Mesenchymal stem cell (in vitro differentiated cells and primary cell): ENCODE measurements at regions not wholly inside any gene's neighbourhood (a gene's known extent, or its start where the extent isn't known, plus 50 kb on each side); places are given as distances from the start of the nearest gene placed in this dataset.

Experiments
- DNase-seq: peaks from one replicate; pipeline ENCODE4 v3.0.0-alpha.2; 2013
- H2AFZ ChIP-seq: one replicate; pipeline ENCODE4 v1.6.1; 2013; ENCODE audit warnings: low read depth, mild to moderate bottlenecking, control low read depth, inconsistent platforms, low read length, moderate library complexity
- H2AK5ac ChIP-seq: 2 replicates; pipeline ENCODE4 v1.6.1; 2013; ENCODE audit warnings: low read length, moderate library complexity, mild to moderate bottlenecking, inconsistent platforms; ENCODE audit not compliant: severe bottlenecking
- H2BK120ac ChIP-seq: one replicate; pipeline ENCODE4 v1.6.1; 2013; ENCODE audit warnings: low read depth, mild to moderate bottlenecking, inconsistent platforms, low read length, moderate library complexity
- H2BK12ac ChIP-seq, 2 experiments: one replicate each; pipeline ENCODE4 v1.6.1; 2013; ENCODE audit warnings: inconsistent platforms in 2 of 2, low read length in 2 of 2, mild to moderate bottlenecking in 2 of 2, moderate library complexity in 2 of 2, control low read depth in 1 of 2
- H2BK15ac ChIP-seq: one replicate; pipeline ENCODE4 v1.6.1; 2013; ENCODE audit warnings: mild to moderate bottlenecking, low read depth, inconsistent platforms; ENCODE audit not compliant: poor library complexity, severe bottlenecking
- H2BK5ac ChIP-seq: 2 replicates; pipeline ENCODE4 v1.6.1; 2013; ENCODE audit warnings: low read depth, mild to moderate bottlenecking, low read length, control low read depth, inconsistent platforms; ENCODE audit not compliant: poor library complexity, severe bottlenecking
- H3K14ac ChIP-seq, 2 experiments: one replicate each; pipeline ENCODE4 v1.6.1; 2013; ENCODE audit warnings: inconsistent platforms in 2 of 2, low read length in 2 of 2, control low read depth in 1 of 2, mild to moderate bottlenecking in 1 of 2, moderate library complexity in 1 of 2
- H3K18ac ChIP-seq, 2 experiments: one replicate each; pipeline ENCODE4 v1.6.1; 2013; ENCODE audit warnings: inconsistent platforms in 2 of 2, low read length in 2 of 2, control low read depth in 1 of 2, low read depth in 1 of 2, mild to moderate bottlenecking in 1 of 2
- H3K23ac ChIP-seq, 2 experiments: one replicate each; pipeline ENCODE4 v1.6.1; 2013; ENCODE audit warnings: inconsistent platforms in 2 of 2, low read length in 2 of 2, mild to moderate bottlenecking in 2 of 2, moderate library complexity in 2 of 2, control low read depth in 1 of 2
- H3K27ac ChIP-seq: 2 replicates; pipeline ENCODE4 v1.5.1; 2013; ENCODE audit warnings: mild to moderate bottlenecking, moderate library complexity, low read length, control low read depth, inconsistent platforms; ENCODE audit not compliant: poor library complexity, severe bottlenecking
- H3K27me3 ChIP-seq, 2 experiments: 2 replicates each; pipeline versions ENCODE4 v1.6.1 to v1.7.0; 2013; ENCODE audit warnings: low read length in 2 of 2, mild to moderate bottlenecking in 2 of 2, moderate library complexity in 2 of 2, control low read depth in 1 of 2, inconsistent platforms in 1 of 2; ENCODE audit not compliant: control insufficient read depth in 1 of 2, insufficient read depth in 1 of 2
- H3K36me3 ChIP-seq, 2 experiments: 2 replicates each; pipeline versions ENCODE4 v1.6.1 to v1.7.0; 2013; ENCODE audit warnings: low read length in 2 of 2, control low read depth in 1 of 2, inconsistent platforms in 1 of 2, low read depth in 1 of 2, mild to moderate bottlenecking in 1 of 2; ENCODE audit not compliant: insufficient read depth in 2 of 2, control insufficient read depth in 1 of 2
- H3K4ac ChIP-seq, 2 experiments: one replicate each; pipeline ENCODE4 v1.6.1; 2013; ENCODE audit warnings: inconsistent platforms in 2 of 2, low read length in 2 of 2, mild to moderate bottlenecking in 2 of 2, moderate library complexity in 2 of 2, control low read depth in 1 of 2, low read depth in 1 of 2
- H3K4me1 ChIP-seq: 2 replicates; pipeline ENCODE4 v1.6.1; 2013; ENCODE audit warnings: low read depth, low read length, control low read depth; ENCODE audit not compliant: control insufficient read depth, insufficient read depth
- H3K4me2 ChIP-seq: 2 replicates; pipeline ENCODE4 v1.6.1; 2013; ENCODE audit warnings: low read length, mild to moderate bottlenecking, inconsistent platforms; ENCODE audit not compliant: poor library complexity, severe bottlenecking
- H3K4me3 ChIP-seq, 2 experiments: 2 replicates each; pipeline versions ENCODE4 v1.5.1 to v1.7.0; 2013; ENCODE audit warnings: low read length in 2 of 2, mild to moderate bottlenecking in 2 of 2, control low read depth in 1 of 2, low read depth in 1 of 2; ENCODE audit not compliant: insufficient read depth in 1 of 2
- H3K79me1 ChIP-seq: replicated peaks from 2 replicates; pipeline ENCODE4 v1.6.1; 2013; ENCODE audit warnings: mild to moderate bottlenecking, control low read depth, low read length, inconsistent platforms; ENCODE audit not compliant: poor library complexity, severe bottlenecking
- H3K9ac ChIP-seq: 2 replicates; pipeline ENCODE4 v1.7.0; 2013; ENCODE audit warnings: mild to moderate bottlenecking, low read length, moderate library complexity
- H3K9me3 ChIP-seq: 2 replicates; pipeline ENCODE4 v1.7.0; 2013; ENCODE audit warnings: mild to moderate bottlenecking, low read length; ENCODE audit not compliant: control insufficient read depth
- H4K8ac ChIP-seq: one replicate; pipeline ENCODE4 v1.6.1; 2013; ENCODE audit warnings: inconsistent platforms, mild to moderate bottlenecking, low read length, moderate library complexity
- H4K91ac ChIP-seq: one replicate; pipeline ENCODE4 v1.6.1; 2013; ENCODE audit warnings: mild to moderate bottlenecking, low read length, inconsistent platforms
- WGBS: methylation state at CpG from one replicate; pipeline ENCODE4 v1.1.7; 2013; ENCODE audit warnings: mixed read lengths; 5-methylcytosine and 5-hydroxymethylcytosine counted together

DNA sequence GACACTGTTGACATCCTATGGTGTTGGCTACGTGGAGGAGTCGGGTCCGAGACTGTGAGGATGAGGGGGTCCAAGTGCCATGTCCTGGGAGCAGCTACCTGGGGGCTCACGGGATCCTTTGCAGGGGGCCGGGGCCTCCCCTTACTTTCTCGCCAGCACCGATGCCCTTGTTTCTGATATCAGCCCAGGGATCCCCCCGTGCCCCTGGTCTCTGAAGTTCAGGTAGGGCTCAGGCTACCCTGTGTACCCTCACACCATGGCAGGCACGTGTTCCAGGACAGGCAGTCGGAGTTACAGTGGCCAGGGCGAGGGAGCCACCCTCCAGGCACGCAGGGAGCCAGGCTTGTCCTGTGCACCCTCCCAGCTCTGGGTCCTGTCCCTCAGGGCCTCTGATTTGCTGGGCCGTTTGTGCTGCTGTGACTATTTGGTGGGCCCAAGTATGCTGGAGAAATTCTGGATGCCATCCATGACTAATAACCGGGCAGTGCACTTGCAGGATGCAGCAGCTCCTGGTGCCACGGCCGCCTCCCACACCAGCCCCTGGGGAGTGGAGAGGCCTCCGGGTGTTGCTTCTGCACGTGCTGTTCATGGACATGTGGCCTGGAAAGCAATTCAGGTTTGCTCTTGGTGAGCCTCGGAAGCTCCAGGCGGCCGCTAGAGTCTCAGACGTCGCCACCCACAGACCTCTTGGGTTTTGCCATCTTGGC lies 93.1 kb upstream of the SFSWAP start:
- H3K36me3 ChIP-seq = no peaks in the 10 kb centered on the region
- H2BK15ac ChIP-seq = no peak overlapping the region

DNA sequence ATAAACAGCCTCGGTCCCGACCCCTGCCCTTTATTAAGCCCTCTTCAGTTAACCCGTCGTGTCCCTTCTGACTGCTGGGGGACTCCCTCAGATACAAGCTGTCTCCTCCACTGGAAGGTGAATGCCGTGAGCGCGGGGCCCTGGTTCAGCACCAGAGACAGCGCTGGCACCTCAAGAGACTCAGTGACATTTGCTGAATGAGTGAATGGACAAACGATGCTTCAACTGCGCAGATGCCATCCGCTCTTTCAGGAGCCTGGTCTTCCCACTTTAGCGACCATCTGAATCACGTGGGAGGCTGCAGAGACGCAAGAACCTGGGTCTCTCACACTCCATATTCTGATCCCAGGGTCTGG lies 92.6 kb upstream of the SFSWAP start:
- no peak overlapping the region for H3K4me3 ChIP-seq
- no peaks in the 10 kb centered on the region for H3K79me1 ChIP-seq
- no peaks in the 10 kb centered on the region for H3K9me3 ChIP-seq
- H2AFZ ChIP-seq = no peak overlapping the region
- H3K36me3 ChIP-seq = no peaks in the 10 kb centered on the region
- H4K91ac ChIP-seq = no peak overlapping the region
- no peak overlapping the region for H3K4me2 ChIP-seq
- no peak overlapping the region for H4K8ac ChIP-seq
- peaks cover 14% of the 10 kb centered on the region for H3K4me1 ChIP-seq
- no peak overlapping the region for H3K27ac ChIP-seq
- no peak overlapping the region for H2BK12ac ChIP-seq
- H2BK15ac ChIP-seq = no peak overlapping the region
- H3K14ac ChIP-seq = no peak overlapping the region
- WGBS = 13% methylated on average over 14 of the region's 14 CpGs
- H3K27me3 ChIP-seq = peaks cover 33 to 73% of the 10 kb centered on the region in 2 experiments
- no peak overlapping the region for H3K23ac ChIP-seq
- no peak for DNase-seq
- no peak overlapping the region for H2BK5ac ChIP-seq
- H2BK120ac ChIP-seq = no peak overlapping the region
- no peak overlapping the region for H2AK5ac ChIP-seq
- H3K18ac ChIP-seq = no peak overlapping the region
- no peak overlapping the region for H3K9ac ChIP-seq
- H3K4ac ChIP-seq = no peak overlapping the region

More for the DNA sequence above, 93.1 kb upstream of the SFSWAP start:
- DNase-seq = no peak
- Histone ChIP-seq H3K27me3 (peaks cover 33 to 74% of the 10 kb centered on the region in 2 experiments), H2BK5ac (no peak overlapping the region), H3K9ac (no peak overlapping the region), H3K9me3 (no peaks in the 10 kb centered on the region), H3K4me1 (peaks cover 14% of the 10 kb centered on the region), H3K27ac (no peak overlapping the region), H4K8ac (no peak overlapping the region), H2BK120ac (no peak overlapping the region), H3K14ac (no peak overlapping the region), H3K23ac (no peak overlapping the region), H3K4ac (no peak overlapping the region), H2AFZ (no peak overlapping the region), H3K4me3 (no peak overlapping the region), H3K18ac (no peak overlapping the region), H3K79me1 (no peaks in the 10 kb centered on the region), H4K91ac (no peak overlapping the region), H2AK5ac (no peak overlapping the region), H2BK12ac (no peak overlapping the region), H3K4me2 (no peak overlapping the region)
- WGBS = 76% methylated on average over 23 of the region's 23 CpGs

DNA sequence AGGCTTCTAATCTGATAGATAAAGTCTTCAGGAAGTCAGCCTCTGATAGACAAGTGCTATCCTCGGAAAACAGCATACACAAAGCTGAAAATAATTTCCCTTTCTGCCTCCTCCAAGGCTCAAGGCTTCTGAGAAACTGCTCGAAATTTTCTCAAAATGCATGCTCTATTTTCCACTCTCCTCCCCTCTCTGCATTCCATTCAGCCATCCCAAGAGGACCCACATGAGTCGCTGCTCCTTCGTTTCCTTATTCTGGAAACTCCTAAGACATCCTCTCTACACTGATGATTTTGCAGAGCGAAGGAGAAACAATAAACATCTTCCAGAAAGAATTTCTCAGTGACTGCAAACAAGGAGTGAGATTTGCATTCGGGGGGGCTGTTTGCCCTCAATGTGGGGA lies 92.2 kb upstream of the SFSWAP start:
- H3K9me3 ChIP-seq = no peaks in the 10 kb centered on the region
- peaks cover 33 to 71% of the 10 kb centered on the region in 2 experiments for H3K27me3 ChIP-seq
- H3K4ac ChIP-seq = no peak overlapping the region
- no peak overlapping the region for H2BK15ac ChIP-seq
- DNase-seq = no peak
- WGBS = 51% methylated on average over 6 of the region's 6 CpGs
- no peak overlapping the region for H2BK12ac ChIP-seq
- no peak overlapping the region for H3K9ac ChIP-seq
- H4K91ac ChIP-seq = no peak overlapping the region
- no peak overlapping the region for H3K27ac ChIP-seq
- no peak overlapping the region for H3K4me2 ChIP-seq
- H2AFZ ChIP-seq = no peak overlapping the region
- H2BK120ac ChIP-seq = no peak overlapping the region
- H3K4me1 ChIP-seq = peaks cover 14% of the 10 kb centered on the region
- H3K4me3 ChIP-seq = no peak overlapping the region
- no peaks in the 10 kb centered on the region for H3K79me1 ChIP-seq
- no peak overlapping the region for H2AK5ac ChIP-seq
- no peak overlapping the region for H3K14ac ChIP-seq
- no peak overlapping the region for H2BK5ac ChIP-seq
- H4K8ac ChIP-seq = no peak overlapping the region
- no peaks in the 10 kb centered on the region for H3K36me3 ChIP-seq
- H3K18ac ChIP-seq = no peak overlapping the region
- no peak overlapping the region for H3K23ac ChIP-seq

DNA sequence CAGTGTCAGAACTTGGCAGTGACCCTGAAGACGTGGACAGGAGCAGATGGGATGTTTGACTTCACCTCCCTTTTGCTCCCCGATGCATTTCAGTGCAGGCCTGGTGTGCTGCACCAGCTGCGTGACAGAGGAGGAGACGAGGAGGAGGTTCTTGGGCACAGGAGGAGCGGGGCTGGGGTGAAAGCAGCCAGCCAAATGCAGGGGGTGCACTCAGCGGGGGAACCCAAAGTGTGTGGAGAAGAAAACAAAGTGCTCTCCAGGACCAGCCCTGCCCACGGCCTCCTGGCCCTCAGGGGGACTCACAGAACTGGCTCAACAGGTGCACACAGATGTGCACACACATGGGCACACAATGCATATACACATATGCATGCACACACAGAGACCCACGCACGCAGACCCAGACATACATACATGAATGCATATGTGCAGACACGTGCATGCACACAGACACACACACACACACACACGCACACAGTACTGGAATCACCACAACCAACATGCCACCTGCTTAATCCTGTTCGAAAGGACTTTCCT lies 91.7 kb upstream of the SFSWAP start:
- H3K14ac ChIP-seq = no peak overlapping the region
- H3K23ac ChIP-seq = no peak overlapping the region
- no peak overlapping the region for H3K4me2 ChIP-seq
- no peak overlapping the region for H3K18ac ChIP-seq
- H3K27ac ChIP-seq = no peak overlapping the region
- H3K27me3 ChIP-seq = peaks cover 33 to 71% of the 10 kb centered on the region in 2 experiments
- no peak overlapping the region for H3K4ac ChIP-seq
- no peak overlapping the region for H2AK5ac ChIP-seq
- WGBS = 57% methylated on average over 12 of the region's 12 CpGs
- H3K4me3 ChIP-seq = no peak overlapping the region
- no peak overlapping the region for H2BK120ac ChIP-seq
- H2AFZ ChIP-seq = no peak overlapping the region
- peaks cover 14% of the 10 kb centered on the region for H3K4me1 ChIP-seq
- H3K9ac ChIP-seq = no peak overlapping the region
- DNase-seq = no peak
- H4K8ac ChIP-seq = no peak overlapping the region
- H2BK5ac ChIP-seq = no peak overlapping the region
- no peaks in the 10 kb centered on the region for H3K9me3 ChIP-seq
- no peaks in the 10 kb centered on the region for H3K79me1 ChIP-seq
- no peak overlapping the region for H2BK15ac ChIP-seq
- H4K91ac ChIP-seq = no peak overlapping the region
- no peak overlapping the region for H2BK12ac ChIP-seq
- H3K36me3 ChIP-seq = no peaks in the 10 kb centered on the region
